IMR-90 (cell line): ENCODE measurements at regions not wholly inside any gene's neighbourhood (a gene's known extent, or its start where the extent isn't known, plus 50 kb on each side); places are given as distances from the start of the nearest gene placed in this dataset.

Experiments
- ATAC-seq: fragments of 200-7000 bp; cut with Tn5 transposase; 2 replicates; pipeline ENCODE4 v1.9.1; 2020; ENCODE audit warnings: low read depth, mild to moderate bottlenecking, moderate library complexity
- BruUV-seq: library from RNA; stranded (reverse); fragments of 400-500 nt; replicated peaks from 2 replicates; lab custom pipeline; 2021; lab: Mats Ljungman, UMichigan
- CTCF ChIA-PET: fragments of 300-600 bp; formaldehyde crosslinking; extraction: SDS; loops from one replicate; lab custom pipeline; 2021; ENCODE audit warnings: antibody characterized with exemption; lab: Yijun Ruan, JAX
- POLR2A ChIA-PET: fragments of 300-600 bp; sonication (Branson Sonifier 250); formaldehyde crosslinking; loops from one replicate; lab custom pipeline; 2022; ENCODE audit warnings: antibody characterized with exemption; ENCODE audit not compliant: unreplicated experiment; lab: Charles Lee
- DNase-seq: peaks from one replicate; pipeline ENCODE4 v3.0.0; 2013
- H2AFZ ChIP-seq: replicated peaks from 2 replicates; pipeline ENCODE3; 2013; ENCODE audit warnings: low read length, mild to moderate bottlenecking; ENCODE audit not compliant: poor library complexity
- H2AK5ac ChIP-seq: 2 replicates; pipeline ENCODE4 v1.6.1; 2013; ENCODE audit warnings: low read depth, low read length, inconsistent platforms
- H2AK9ac ChIP-seq: replicated peaks from 2 replicates; pipeline ENCODE3; 2013; ENCODE audit warnings: mild to moderate bottlenecking, low read depth, low read length, moderate library complexity; ENCODE audit not compliant: poor library complexity
- H2BK120ac ChIP-seq: 2 replicates; pipeline ENCODE4 v1.6.1; 2013; ENCODE audit warnings: low read depth, low read length, inconsistent platforms
- H2BK15ac ChIP-seq: 3 replicates; pipeline ENCODE4 v1.6.1; 2013; ENCODE audit warnings: low read depth, low read length, inconsistent platforms
- H2BK20ac ChIP-seq: 2 replicates; pipeline ENCODE4 v1.6.1; 2013; ENCODE audit warnings: low read depth, mild to moderate bottlenecking, inconsistent platforms, low read length, moderate library complexity
- H2BK5ac ChIP-seq: 2 replicates; pipeline ENCODE4 v1.6.1; 2013; ENCODE audit warnings: mild to moderate bottlenecking, low read depth, low read length, inconsistent platforms; ENCODE audit not compliant: poor library complexity, severe bottlenecking
- H3K14ac ChIP-seq: replicated peaks from 2 replicates; pipeline ENCODE4 v1.6.1; 2013; ENCODE audit warnings: low read depth, low read length, inconsistent platforms
- H3K18ac ChIP-seq: 2 replicates; pipeline ENCODE4 v1.6.1; 2013; ENCODE audit warnings: low read depth, low read length, control low read depth
- H3K23ac ChIP-seq: 2 replicates; pipeline ENCODE4 v1.6.1; 2013; ENCODE audit warnings: low read depth, low read length, inconsistent platforms
- H3K27ac ChIP-seq: 2 replicates; pipeline ENCODE4 v1.5.1; 2013; ENCODE audit warnings: mild to moderate bottlenecking, control low read depth, low read length; ENCODE audit not compliant: insufficient read depth
- H3K27me3 ChIP-seq: 2 replicates; pipeline ENCODE4 v1.6.1; 2013; ENCODE audit warnings: low read length; ENCODE audit not compliant: control insufficient read depth, insufficient read depth
- H3K36me3 ChIP-seq: 2 replicates; pipeline ENCODE4 v1.6.1; 2013; ENCODE audit warnings: low read length, mixed read lengths; ENCODE audit not compliant: control insufficient read depth, insufficient read depth
- H3K4ac ChIP-seq: 2 replicates; pipeline ENCODE4 v1.6.1; 2013; ENCODE audit warnings: low read depth, low read length, inconsistent platforms
- H3K4me1 ChIP-seq: 2 replicates; pipeline ENCODE4 v1.6.1; 2013; ENCODE audit warnings: low read length, mixed read lengths; ENCODE audit not compliant: control insufficient read depth, insufficient read depth
- H3K4me2 ChIP-seq: 2 replicates; pipeline ENCODE4 v1.6.1; 2013; ENCODE audit warnings: low read depth, mild to moderate bottlenecking, control low read depth, low read length, moderate library complexity
- H3K4me3 ChIP-seq: 2 replicates; pipeline ENCODE4 v1.5.1; 2013; ENCODE audit warnings: low read depth, mild to moderate bottlenecking, control low read depth, low read length, moderate library complexity; ENCODE audit not compliant: insufficient read depth
- H3K56ac ChIP-seq: 2 replicates; pipeline ENCODE4 v1.6.1; 2013; ENCODE audit warnings: low read length, inconsistent platforms; ENCODE audit not compliant: insufficient read depth; ENCODE audit errors: extremely low read depth
- H3K79me1 ChIP-seq, 2 experiments: 2 replicates each; pipeline ENCODE4 v1.6.1; 2013; ENCODE audit warnings: low read length in 2 of 2, inconsistent platforms in 1 of 2, low read depth in 1 of 2
- H3K9ac ChIP-seq: 2 replicates; pipeline ENCODE4 v1.6.1; 2013; ENCODE audit warnings: low read depth, low read length, control low read depth
- H3K9me1 ChIP-seq: 2 replicates; pipeline ENCODE4 v1.6.1; 2013; ENCODE audit warnings: low read length, inconsistent platforms; ENCODE audit not compliant: insufficient read depth
- H3K9me3 ChIP-seq: 2 replicates; pipeline ENCODE4 v1.6.1; 2013; ENCODE audit warnings: low read length; ENCODE audit not compliant: control insufficient read depth, insufficient read depth
- H4K20me1 ChIP-seq: 2 replicates; pipeline ENCODE4 v1.6.1; 2013; ENCODE audit warnings: low read length, inconsistent platforms; ENCODE audit not compliant: insufficient read depth
- H4K5ac ChIP-seq: 2 replicates; pipeline ENCODE4 v1.6.1; 2013; ENCODE audit warnings: mild to moderate bottlenecking, low read depth, low read length, control low read depth
- H4K8ac ChIP-seq, 2 experiments: 2 replicates each; pipeline ENCODE4 v1.6.1; 2013; ENCODE audit warnings: low read depth in 2 of 2, low read length in 2 of 2, control low read depth in 1 of 2, inconsistent platforms in 1 of 2
- H4K91ac ChIP-seq: 2 replicates; pipeline ENCODE4 v1.6.1; 2013; ENCODE audit warnings: low read depth, low read length, inconsistent platforms; ENCODE audit not compliant: insufficient read depth
- CEBPB ChIP-seq: IDR thresholded peaks from 2 replicates; pipeline ENCODE4 v1.6.1; 2012; ENCODE audit warnings: low read depth, low read length, improper control_type of control experiment
- CHD1 ChIP-seq: IDR thresholded peaks from 2 replicates; pipeline ENCODE4 v1.6.1; 2012; ENCODE audit warnings: low read depth, low read length, improper control_type of control experiment
- MAZ ChIP-seq: IDR thresholded peaks from 2 replicates; pipeline ENCODE4 v1.6.1; 2012; ENCODE audit warnings: low read depth, mild to moderate bottlenecking, low read length, improper control_type of control experiment, moderate library complexity, borderline replicate concordance
- WGBS, 2 experiments: methylation state at CpG; one replicate each; pipeline versions ENCODE4 v1.1.5 to v1.1.7; 2013; ENCODE audit warnings: missing lambda C conversion rate in 2 of 2; ENCODE audit not compliant: insufficient read length in 1 of 2; ENCODE audit errors: extremely low coverage in 2 of 2; 5-methylcytosine and 5-hydroxymethylcytosine counted together
- dilution Hi-C: fragments of 300-500 bp; cut with HindIII; formaldehyde crosslinking; loops from one replicate; pipeline ENCODE4 v1.14.3; 2018; ENCODE audit warnings: low sequenced_read_pairs; ENCODE audit not compliant: unreplicated experiment
- in situ Hi-C: fragments of 300-500 bp; cut with MboI; formaldehyde crosslinking; loops from 3 replicates; pipeline ENCODE4 v1.14.3; 2019; ENCODE audit warnings: low sequenced_read_pairs, inconsistent platforms, mixed read lengths
- intact Hi-C: fragments of 100-400 bp; cut with micrococcal nuclease; formaldehyde crosslinking; loops from 2 replicates; pipeline ENCODE4 v1.10.0; 2022

GRCh38 chr9:126248680-126249079 lies 77.9 kb upstream of the MVB12B start:
- no peaks in the 10 kb centered on the region for H3K36me3 ChIP-seq
- no peak overlapping the region for H3K9ac ChIP-seq
- H3K4me3 ChIP-seq, result no peak overlapping the region
- peak; percentile 91 for DNase-seq
- in situ Hi-C loops (loop anchor here (25.0 kb wide), 1 partner anchor 686 kb away; no protein-coding TSS in a partner anchor), intact Hi-C loops (no loop called here), dilution Hi-C loops (no loop called here)
- BruUV-seq, result no TSS peak
- no peak overlapping the region for H3K4ac ChIP-seq
- H2BK120ac ChIP-seq, result no peak overlapping the region
- TF ChIP-seq MAZ (peak; percentile 21; the same call in 1 of the 2 replicates), CEBPB (peak; percentile 39; the same call in 1 of the 2 replicates), CHD1 (no peak)
- peaks cover 3% of the 10 kb centered on the region; the same call in 1 of the 2 replicates for H3K9me1 ChIP-seq
- no peaks in the 10 kb centered on the region for H4K20me1 ChIP-seq
- peak overlapping the region; percentile 23; the same call in 1 of the 2 replicates for H2BK20ac ChIP-seq
- no peak overlapping the region for H3K4me2 ChIP-seq
- H3K27me3 ChIP-seq, result peaks cover 5% of the 10 kb centered on the region
- no peak overlapping the region for H3K14ac ChIP-seq
- H2AK9ac ChIP-seq, result peak overlapping the region; percentile 48
- H3K56ac ChIP-seq, result no peak overlapping the region
- H2BK15ac ChIP-seq, result 0 out of 3 replicates have a peak overlapping the region, but pooled peaks have one; percentile 21
- ATAC-seq, result peak; percentile 89
- POLR2A ChIA-PET, result no interaction called here
- CTCF ChIA-PET, result no interaction called here
- H4K91ac ChIP-seq, result no peak overlapping the region
- no peak overlapping the region for H4K5ac ChIP-seq
- no peak overlapping the region for H2BK5ac ChIP-seq
- H3K4me1 ChIP-seq, result 0 out of 2 replicates have a peak, but pooled peaks cover 2% of the 10 kb centered on the region
- H2AK5ac ChIP-seq, result no peak overlapping the region
- H3K23ac ChIP-seq, result no peak overlapping the region
- no peak overlapping the region; a peak in 1 of 4 replicates for H4K8ac ChIP-seq
- peaks cover 3% of the 10 kb centered on the region for H3K9me3 ChIP-seq
- H2AFZ ChIP-seq, result peak overlapping the region; percentile 65
- no peaks in the 10 kb centered on the region for H3K79me1 ChIP-seq
- H3K18ac ChIP-seq, result no peak overlapping the region
- 50% methylated on average over 1 of the region's 3 CpGs; no CpG with 5 or more reads in 1 of the 2 experiments for WGBS, 2 experiments
- H3K27ac ChIP-seq, result no peak overlapping the region
